Middle frontal gyrus (tissue), 1 donor: ENCODE measurements at regions not wholly inside any gene's neighbourhood (a gene's known extent, or its start where the extent isn't known, plus 50 kb on each side); places are given as distances from the start of the nearest gene placed in this dataset.
"Not testable (repeated sequence)": the region's sequence is repeated elsewhere in the genome, so short reads cannot be mapped to it uniquely, and the experiment has no call there.

Source experiments
- DNase-seq: peaks from one replicate; pipeline ENCODE4 v3.0.0-alpha.2; 2015; ENCODE audit warnings: low spot score; ENCODE audit errors: extremely low spot score

DNA sequence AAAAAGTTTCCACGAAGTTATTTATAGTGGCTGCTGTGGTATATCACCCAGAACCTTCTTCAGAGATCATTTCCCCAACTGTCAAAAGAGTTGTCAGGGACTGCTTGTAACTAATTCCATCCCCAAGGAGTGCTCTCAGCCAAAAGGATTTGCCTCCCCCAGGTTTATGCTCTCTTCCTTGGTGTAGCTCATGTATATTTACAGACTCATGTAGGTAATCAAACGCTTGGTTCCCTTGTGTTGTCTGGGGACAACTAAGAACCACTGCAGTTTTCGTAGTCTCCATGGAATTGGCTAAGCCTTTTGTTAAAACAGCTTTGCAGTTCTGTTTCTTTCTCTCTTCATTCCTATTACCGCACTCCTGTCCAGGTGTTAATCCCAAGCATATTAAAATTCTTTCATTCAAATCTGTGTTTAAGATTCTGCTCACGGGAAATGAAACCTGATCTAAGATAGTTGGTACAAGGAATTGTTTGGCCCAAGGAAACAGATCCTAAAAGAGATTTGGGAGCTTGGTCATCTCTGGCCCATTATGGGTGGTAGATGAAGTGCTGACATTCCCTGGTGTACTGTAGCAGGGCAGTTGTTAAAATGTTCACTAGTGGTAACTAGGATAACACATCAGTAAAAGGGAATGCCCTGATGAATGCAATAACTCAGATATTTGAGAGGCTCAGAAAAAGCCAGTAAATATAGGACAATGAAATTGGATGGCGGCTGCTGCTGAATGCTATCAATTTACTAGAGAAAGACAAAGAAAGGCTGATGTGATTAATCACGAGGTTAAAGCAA is 361.3 kb upstream of the GBE1 start:
- no peak for DNase-seq

DNA sequence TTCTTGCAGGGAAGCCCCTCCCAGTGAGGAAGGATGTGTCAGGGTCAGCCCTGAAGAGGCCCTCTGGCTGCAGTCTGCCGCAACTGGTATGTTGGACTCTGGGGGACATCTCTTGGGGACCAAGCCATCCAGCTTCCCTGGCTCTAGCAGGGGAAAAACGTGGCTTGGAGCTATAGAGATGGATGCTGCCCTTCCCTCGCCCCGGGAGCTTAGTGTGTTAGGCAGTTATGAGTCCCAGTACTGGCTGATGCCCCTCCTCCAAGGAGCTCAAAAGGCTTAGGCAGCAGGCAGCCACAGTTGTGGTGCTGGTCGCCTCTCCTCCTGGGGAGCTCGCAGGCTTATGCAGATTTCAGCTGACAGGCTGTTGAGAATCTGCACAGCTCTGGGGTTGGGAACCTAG is 353.1 kb upstream of the GBE1 start:
- no peak for DNase-seq

DNA sequence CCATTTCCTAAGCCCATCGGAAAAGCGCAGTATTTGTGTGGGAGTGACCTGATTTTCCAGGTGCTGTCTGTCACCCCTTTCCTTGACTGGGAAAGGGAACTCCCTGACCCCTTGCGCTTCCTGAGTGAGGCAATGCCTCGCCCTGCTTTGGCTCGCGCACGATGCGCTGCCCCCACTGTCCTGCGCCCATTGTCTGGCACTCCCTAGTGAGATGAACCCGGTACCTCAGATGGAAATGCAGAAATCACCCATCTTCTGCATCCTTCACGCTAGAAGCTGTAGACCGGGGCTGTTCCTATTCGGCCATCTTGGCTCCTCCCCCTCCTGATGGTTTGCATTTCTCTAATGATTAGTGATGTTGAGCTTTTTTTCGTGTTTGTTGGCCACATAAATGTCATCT is 349.3 kb upstream of the GBE1 start:
- not testable (repeated sequence) for DNase-seq

DNA sequence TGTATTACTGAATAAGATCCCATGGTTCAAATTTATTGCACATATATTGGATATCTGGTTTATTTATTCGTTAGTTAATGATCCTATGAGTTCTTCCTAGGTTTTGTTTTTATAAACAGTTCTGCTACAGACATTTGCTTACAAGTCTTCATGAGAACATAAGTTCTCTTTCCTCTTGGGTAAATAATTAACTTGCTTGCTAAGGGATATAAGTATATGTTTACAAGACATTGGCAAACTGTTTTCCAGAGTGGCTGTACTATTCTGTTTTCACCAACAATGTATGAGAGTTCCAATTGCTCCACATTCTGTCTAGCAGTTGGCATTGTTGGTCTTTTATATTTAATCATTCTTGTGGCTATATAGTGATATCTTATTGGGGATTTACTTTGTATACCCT is 341.8 kb upstream of the GBE1 start:
- no peak for DNase-seq

DNA sequence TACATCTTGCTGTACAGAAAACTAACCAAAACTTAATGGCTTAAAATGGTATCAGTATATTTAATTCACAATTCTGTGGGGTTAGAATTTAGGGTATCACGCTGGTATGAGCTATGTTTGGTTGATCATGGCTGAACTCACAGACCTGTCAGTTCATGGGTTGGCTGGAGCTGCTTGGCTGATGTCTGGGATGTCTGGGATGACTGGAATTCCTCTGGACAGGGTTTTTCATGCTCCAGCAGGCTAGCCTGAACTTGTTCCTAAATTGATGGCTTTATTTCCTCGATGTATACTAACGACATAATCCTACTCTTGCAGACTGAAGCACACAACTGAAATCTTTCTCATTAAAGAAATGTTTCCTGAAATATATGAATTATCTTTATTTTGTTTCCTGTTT is 338.9 kb upstream of the GBE1 start:
- no peak for DNase-seq

DNA sequence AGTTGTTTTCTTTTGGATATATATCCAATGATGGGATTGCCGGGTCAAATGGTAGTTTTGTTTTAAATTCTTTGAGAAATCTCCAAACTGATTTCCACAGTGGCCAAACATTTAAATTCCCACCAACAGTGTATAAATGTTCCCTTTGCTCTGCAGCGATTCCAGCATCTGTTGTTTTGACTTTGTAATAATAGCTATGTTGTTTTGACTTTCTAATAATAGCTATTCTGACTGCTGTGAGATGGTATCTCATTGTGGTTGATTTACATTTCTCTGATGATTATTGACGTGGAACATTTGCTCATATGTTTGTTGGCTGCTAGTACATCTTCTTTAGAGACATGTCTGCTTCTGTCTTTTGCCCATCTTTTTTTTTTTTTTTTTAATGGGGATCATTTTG is 332.2 kb upstream of the GBE1 start:
- DNase-seq, result no peak

DNA sequence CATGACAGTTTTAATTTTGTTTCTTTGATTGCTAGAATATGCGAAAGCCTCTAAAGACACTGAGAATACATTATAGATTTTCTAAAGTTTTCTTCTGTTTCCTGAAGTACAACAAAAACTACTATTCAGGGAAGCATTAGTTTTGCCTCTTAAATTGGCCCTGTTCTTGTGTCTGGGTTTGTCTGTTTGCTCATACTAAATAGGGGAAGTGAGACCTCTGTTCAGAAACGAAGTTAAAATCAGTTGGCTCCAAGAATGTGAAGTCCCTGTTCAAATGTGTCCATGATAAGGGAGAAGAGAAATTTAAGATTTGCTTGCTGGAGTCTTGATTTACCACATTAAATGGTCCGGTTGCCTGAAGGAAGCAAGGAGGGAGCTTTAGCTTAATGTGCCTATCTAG is 327.3 kb upstream of the GBE1 start:
- no peak for DNase-seq

DNA sequence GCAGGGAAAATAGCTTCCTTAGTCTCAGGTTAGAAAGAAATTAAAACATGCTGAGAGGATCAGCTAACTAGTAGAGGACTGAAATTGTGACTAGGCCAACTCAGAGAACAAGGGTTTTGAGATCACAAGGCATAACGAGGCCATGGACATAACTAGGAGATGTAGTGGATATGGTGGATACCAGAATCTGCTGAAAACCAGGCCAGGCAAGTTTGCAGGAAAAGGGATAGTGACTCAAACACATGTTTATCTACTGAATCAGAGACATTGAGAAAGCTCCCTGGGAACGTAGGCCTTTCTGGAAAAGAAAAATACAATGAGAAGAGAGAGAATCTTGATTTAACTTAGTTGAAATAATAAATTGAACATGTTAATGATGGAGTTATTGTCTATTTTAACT is 326.5 kb upstream of the GBE1 start:
- no peak for DNase-seq

DNA sequence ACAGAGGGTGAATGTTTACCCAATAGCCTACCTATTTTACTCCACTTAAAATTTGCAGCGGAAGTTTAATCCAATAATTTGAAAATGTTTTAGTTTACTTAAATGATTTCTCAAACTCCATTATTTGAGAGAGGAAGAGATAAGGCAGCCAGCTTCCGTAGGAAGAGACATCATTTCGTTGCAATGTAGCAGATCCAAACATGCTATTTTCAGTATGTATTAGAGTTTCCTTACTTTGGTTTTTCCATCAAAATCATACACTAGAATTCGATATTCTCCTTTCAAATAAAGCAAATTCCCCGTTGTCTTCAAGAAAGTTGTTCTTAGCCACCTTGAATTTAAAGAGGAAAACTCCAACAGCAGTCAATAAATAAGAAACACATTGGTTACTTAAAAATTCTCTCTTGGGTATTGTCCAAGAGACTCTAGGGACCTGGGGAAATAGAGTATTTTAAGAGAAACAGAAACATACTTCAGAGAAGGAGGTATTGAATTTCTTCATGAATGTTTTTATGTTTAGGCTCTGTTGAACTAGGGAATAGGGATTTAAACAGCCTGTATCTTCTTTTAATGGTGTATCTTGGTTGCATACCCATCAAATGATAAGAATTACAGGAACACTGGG is 324.5 kb upstream of the GBE1 start:
- no peak for DNase-seq

DNA sequence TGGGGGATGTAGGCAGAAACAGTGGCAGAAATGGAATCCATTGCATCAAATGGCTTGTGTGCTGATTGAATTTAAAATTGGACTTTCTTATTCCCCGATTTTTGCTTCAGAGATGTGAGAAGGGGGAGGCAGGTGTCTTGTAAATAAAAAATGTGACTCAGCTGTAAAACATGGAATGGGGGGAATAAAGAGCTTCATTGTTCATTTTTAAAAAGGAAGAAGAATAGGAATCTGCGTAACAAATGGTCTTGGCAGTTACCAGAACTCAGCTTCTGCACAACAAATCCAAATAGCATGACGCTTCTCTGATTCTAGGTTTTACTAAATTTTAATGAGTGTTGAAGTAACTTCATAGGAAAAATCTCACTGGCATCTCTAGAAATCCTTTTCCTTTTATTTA is 323.9 kb upstream of the GBE1 start:
- no peak for DNase-seq

DNA sequence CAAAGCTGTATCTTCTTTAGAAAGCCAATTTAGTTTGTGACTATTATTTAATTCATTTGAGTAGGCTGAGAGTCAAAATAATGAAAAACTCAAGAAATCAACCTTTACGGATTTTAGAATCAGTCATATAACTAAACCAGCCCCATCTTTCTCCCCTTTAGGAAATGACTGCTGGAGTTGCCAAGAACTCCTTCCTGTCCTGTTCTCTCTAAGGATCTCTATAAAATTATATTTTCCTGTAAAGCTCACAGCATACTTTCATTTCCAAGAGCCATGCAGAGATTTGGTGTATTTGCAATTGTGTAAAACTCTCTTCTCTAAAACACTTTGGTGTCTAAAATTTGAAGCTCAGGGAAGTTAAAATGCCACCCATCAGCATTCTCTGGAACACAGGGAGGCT is 323.4 kb upstream of the GBE1 start:
- no peak for DNase-seq

DNA sequence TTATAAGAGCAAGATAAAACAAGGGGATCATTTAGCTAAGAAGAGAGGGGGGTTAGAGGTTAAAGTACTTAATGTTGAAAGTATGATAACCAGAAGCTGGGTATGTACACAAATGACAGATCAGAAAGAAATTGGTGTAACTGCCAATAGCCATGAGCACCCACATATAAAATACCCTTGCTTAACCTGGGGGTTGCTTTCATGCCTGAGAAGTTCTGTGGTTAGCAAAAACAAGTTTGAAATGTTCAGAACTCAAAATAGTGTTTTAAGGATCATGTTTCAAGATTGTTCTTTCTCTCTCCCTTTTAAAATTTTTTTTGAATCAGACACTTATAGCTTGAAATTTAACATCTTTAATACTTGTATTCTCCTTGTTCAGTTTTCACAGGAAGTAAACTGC is 321.4 kb upstream of the GBE1 start:
- DNase-seq, result no peak

DNA sequence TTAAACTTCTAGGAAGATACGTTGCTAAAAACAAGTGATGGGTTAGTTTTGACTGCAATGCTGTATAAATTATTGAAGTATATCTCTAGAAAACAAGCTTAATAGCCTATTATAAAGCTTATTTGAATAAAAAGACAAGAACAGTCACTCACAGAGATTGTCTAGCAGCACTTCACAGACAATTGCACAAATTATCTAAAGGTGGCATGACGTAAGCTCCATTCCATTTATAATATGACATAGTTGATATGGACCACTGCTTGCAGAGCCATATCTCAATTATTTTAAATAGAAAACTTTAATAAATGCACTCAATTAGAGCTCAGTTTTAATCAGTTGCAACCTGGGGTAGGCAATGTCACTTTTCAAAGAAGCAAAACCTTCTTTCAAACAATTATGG is 319.9 kb upstream of the GBE1 start:
- no peak for DNase-seq

DNA sequence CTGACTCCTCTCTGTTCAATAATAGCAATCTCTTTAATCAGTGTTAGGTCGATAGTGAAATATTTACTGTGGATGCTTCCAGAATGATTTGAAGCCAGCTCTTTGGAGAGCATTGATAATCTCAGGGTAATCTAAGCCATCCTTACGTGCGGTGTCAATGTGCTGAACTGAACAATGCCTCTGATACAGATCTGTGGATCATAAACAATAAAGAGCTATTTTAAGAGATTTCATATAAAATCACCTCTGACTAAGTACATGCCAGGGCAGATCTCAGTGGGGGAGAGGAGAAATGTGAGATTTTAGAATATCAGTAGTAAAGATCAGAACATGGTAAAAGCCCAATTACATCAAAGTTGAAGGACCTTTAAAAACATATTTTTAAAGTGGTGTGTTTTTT is 319.3 kb upstream of the GBE1 start:
- no peak for DNase-seq

DNA sequence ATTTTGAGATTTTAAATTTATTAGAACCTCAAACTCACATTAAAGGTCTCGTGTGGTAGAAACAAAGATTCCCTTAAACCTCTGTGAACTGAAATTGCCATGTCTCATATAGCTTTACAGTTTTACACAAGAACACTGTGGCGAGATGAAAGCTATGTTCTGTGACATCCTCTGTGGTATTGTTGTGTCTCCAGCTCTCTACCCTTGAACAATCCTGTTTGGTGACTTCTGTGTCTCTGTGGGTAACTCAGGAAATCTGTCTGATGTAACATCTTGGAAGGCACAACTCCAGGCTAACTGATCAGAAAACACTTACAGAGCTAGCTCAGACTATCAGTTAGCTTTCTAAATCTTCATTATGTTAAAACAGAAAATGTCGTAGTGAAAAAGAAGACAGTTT is 318.8 kb upstream of the GBE1 start:
- DNase-seq, result no peak

DNA sequence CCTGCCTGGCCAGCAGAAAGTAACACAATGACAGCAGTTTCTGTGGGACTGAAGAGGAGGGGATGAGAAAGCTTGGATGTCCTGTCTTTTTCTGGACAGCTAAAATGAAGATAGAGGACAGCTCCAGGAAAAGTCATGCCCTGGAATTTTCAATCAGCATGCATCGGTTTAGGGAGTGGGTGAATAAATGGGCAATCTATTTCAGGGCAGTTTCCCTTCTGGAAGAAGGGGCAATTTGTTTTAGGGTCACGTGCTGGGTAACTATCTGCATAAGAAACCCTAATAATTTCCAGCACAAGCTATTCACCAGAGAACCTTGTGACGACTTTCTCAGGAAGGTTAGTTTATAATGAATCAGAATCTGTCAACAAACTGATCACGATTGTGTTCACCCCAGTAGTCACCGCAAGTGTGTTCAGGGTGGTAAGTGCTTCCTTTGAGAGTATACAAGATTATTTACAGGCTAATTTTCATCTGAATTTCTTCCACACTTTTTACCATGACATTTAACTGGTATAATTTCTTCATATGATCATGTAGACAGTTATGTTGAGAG is 318.0 kb upstream of the GBE1 start:
- DNase-seq, result no peak

DNA sequence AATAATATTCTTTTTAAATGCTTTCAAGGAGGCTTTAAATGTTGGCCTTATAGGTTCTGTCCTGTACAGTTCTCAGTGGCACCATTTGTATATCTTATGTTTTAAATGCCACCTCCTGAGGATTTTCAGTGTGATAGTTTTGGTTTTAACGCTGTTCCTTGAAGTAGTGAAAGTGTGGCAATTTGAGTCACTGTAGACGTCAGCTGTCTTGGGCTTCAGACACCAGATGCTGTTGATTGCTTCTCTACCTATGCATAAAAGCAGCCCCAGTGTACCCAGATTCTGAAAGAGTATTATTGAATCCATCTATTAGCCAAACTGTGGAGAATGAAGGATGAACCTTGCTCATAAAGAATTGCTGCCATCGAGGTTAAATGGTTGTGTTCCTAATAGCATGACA is 316.8 kb upstream of the GBE1 start:
- no peak for DNase-seq

DNA sequence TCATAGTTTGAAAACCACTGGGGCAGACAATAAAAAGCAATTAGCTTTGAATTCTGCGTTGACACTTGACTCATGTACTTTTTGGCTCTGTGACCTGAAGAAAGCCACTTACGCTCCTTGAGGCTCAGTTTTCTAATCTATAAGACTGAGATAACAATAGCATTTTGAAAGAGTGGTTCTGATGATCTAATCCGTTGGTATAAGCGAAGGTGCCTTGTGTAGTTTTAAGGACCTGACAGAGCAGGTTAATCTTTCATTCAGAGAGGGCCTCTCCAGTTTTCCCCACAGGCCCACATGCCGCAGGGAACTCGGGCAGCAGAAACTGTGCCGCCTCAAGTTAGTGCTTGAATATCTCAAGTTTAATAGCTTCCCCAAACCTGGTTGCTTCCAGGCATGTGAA is 306.0 kb upstream of the GBE1 start:
- no peak for DNase-seq

DNA sequence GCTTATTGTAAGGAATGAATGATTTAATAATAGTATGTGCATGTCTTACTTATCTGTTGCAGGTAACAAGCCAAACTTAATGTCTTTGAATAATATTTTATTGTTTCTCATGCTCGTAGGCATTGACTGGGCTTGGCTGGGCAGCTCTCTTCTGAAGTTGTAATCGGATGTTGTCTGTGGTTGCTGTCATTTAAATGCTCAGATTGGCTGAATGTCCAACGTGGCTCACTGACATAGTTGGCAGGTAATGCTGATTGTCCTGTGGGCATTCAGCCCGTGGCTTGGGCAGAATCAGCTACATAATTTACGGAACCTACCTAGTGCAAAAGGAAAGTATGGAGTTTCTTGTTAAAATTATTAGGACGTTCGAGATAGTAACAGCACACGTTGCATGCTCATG is 297.4 kb upstream of the GBE1 start:
- DNase-seq, result no peak

DNA sequence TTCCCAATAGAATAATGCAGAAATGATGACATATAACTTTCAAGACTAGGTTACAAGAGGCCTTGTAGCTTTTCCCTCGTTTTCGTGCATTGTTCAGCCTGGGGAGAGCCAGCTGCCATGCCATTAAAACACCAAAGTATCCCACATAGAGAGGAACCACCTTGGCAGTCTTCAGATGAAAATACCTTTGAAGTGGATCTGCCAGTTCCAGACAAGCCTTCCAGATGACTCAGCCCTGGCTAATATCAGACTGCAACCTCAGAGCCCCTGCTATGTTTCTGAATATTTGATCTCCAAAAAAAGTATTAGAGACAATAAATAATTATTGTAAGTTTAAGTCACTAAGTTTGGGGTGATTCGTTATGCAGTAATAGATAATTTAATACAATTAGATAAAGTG is 294.3 kb upstream of the GBE1 start:
- no peak for DNase-seq

DNA sequence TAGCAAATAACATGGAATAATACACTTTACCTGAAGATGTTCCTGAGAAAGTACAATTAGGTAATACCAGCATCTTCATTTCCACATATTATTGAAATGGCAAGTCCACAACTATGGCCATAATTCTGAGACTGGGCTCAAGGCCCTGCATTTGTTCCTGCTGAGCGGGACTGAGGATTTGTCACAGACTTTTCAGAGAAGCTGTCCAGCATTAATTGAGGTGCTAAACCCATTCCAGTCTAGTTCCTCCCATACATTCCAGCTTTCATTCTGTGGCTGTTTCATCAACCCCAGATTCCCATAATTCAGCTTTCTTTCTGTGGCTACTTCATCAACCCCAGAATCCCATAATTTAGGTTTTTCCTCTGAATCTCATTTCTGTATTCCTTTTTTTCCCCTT is 293.4 kb upstream of the GBE1 start:
- DNase-seq, result no peak

DNA sequence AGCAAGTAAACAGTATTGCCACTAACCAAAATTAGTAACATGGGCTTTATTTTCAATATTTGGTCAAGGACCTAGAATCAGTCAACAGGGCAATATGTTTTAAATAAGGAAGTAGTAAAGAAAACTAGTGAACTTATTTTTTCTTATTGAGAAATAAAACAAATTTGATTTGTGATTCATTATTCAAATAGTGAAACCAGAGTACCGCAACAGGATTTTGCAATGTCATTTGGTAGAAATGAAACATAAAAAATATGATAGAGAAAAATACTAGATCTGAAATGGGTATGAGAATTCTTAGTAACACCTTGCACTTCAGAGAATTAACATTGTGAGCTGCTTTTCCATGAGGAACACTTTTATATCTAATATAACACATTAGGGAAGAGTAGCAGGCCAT is 291.8 kb upstream of the GBE1 start:
- DNase-seq, result no peak

DNA sequence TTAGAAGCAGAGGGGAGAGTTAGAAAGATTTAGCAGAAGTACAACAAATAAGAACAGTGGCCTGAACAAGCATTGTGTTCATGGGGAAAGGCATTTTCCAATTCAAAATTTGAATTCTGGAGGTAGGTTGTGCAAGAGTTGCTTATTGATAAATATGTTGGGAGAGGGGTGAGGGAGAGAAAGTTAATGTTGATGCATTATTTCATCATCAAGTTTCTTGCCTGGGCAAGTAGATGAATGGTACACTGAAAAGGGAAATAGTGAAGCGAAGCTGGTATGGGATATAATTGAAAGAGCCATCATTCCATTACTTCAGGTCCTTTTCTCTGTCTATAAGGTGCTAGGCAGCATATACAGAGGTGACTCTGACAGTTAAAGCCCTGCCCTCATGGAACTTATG is 288.9 kb upstream of the GBE1 start:
- no peak for DNase-seq
